WTC11 (cell line): ENCODE measurements at regions not wholly inside any gene's neighbourhood (a gene's known extent, or its start where the extent isn't known, plus 50 kb on each side); places are given as distances from the start of the nearest gene placed in this dataset.

ENCODE experiments used
- ATAC-seq: fragments of 200-7000 bp; cut with Tn5 transposase; 2 replicates; pipeline ENCODE4 v1.10.0; 2021; ENCODE audit warnings: mild to moderate bottlenecking, moderate library complexity
- CTCF ChIA-PET: fragments of 300-600 bp; sonication (Branson Sonifier 250); formaldehyde crosslinking; loops from one replicate; lab custom pipeline; 2021; ENCODE audit warnings: antibody characterized with exemption; lab: Charles Lee
- POLR2A ChIA-PET: fragments of 350-600 bp; sonication (Branson Sonifier 250); formaldehyde crosslinking; loops from one replicate; lab custom pipeline; 2021; ENCODE audit warnings: antibody characterized with exemption; lab: Charles Lee
- DNase-seq: peaks from one replicate; pipeline ENCODE4 v3.0.0; 2021; ENCODE audit warnings: low spot score
- H3K27ac Mint-ChIP-seq: 2 replicates; pipeline ENCODE4 v1.8.0; 2021; ENCODE audit warnings: mixed read lengths
- H3K27me3 Mint-ChIP-seq: 2 replicates; pipeline ENCODE4 v1.8.0; 2021; ENCODE audit warnings: low read depth, mild to moderate bottlenecking, moderate library complexity, mixed read lengths
- H3K36me3 Mint-ChIP-seq: 2 replicates; pipeline ENCODE4 v1.8.0; 2021; ENCODE audit warnings: mixed read lengths
- H3K4me1 Mint-ChIP-seq: 2 replicates; pipeline ENCODE4 v1.8.0; 2022; ENCODE audit warnings: mixed read lengths
- H3K4me3 Mint-ChIP-seq: 2 replicates; pipeline ENCODE4 v1.8.0; 2021; ENCODE audit warnings: mild to moderate bottlenecking, moderate library complexity, mixed read lengths
- H3K9me3 Mint-ChIP-seq: 2 replicates; pipeline ENCODE4 v1.8.0; 2021; ENCODE audit warnings: mixed read lengths
- ARID4B ChIP-seq: sonication (generic); formaldehyde crosslinking; IDR thresholded peaks from 2 replicates; pipeline ENCODE4 v1.8.0; 2023; ENCODE audit warnings: missing genetic modification reagents, mild to moderate bottlenecking, borderline replicate concordance
- ATF6 ChIP-seq: sonication (generic); formaldehyde crosslinking; IDR thresholded peaks from 2 replicates; pipeline ENCODE4 v1.8.1; 2023; ENCODE audit warnings: mild to moderate bottlenecking, missing genetic modification reagents
- CREM ChIP-seq: sonication (generic); formaldehyde crosslinking; IDR thresholded peaks from 2 replicates; pipeline ENCODE4 v1.8.1; 2022; ENCODE audit warnings: mild to moderate bottlenecking, missing genetic modification reagents, moderate library complexity
- E2F4 ChIP-seq: sonication (generic); formaldehyde crosslinking; IDR thresholded peaks from 2 replicates; pipeline ENCODE4 v1.8.1; 2022; ENCODE audit warnings: low read depth, mild to moderate bottlenecking, moderate library complexity, missing genetic modification reagents, borderline replicate concordance
- GTF2I ChIP-seq: fragments of 250-450 bp; sonication (Bioruptor Pico); conservative IDR thresholded peaks from 2 replicates; pipeline ENCODE4 v1.4.0; 2021; ENCODE audit warnings: mild to moderate bottlenecking
- JAZF1 ChIP-seq: fragments of 250-450 bp; sonication (Bioruptor Pico); IDR thresholded peaks from 2 replicates; pipeline ENCODE4 v1.9.0; 2021; ENCODE audit warnings: moderate library complexity, mild to moderate bottlenecking, inconsistent platforms
- MAX ChIP-seq: sonication (generic); formaldehyde crosslinking; IDR thresholded peaks from 2 replicates; pipeline ENCODE4 v1.8.0; 2022; ENCODE audit warnings: mild to moderate bottlenecking, missing genetic modification reagents
- NFE2L1 ChIP-seq: sonication (generic); formaldehyde crosslinking; IDR thresholded peaks from 2 replicates; pipeline ENCODE4 v1.8.1; 2023; ENCODE audit warnings: missing genetic modification reagents
- OVOL2 ChIP-seq: fragments of 250-450 bp; sonication (Bioruptor Pico); IDR thresholded peaks from 2 replicates; pipeline ENCODE4 v1.9.0; 2021; ENCODE audit warnings: mild to moderate bottlenecking, borderline replicate concordance
- SMAD4 ChIP-seq: sonication (generic); formaldehyde crosslinking; IDR thresholded peaks from 2 replicates; pipeline ENCODE4 v1.8.0; 2022; ENCODE audit warnings: mild to moderate bottlenecking, missing genetic modification reagents
- STAT6 ChIP-seq: sonication (generic); formaldehyde crosslinking; conservative IDR thresholded peaks from 2 replicates; pipeline ENCODE4 v1.8.1; 2023; ENCODE audit warnings: mild to moderate bottlenecking, low read depth, missing genetic modification reagents, moderate library complexity
- ZBTB21 ChIP-seq: sonication (generic); formaldehyde crosslinking; IDR thresholded peaks from 2 replicates; pipeline ENCODE4 v1.8.1; 2023; ENCODE audit warnings: mild to moderate bottlenecking, missing genetic modification reagents, borderline replicate concordance
- ZNF138 ChIP-seq: sonication (generic); formaldehyde crosslinking; conservative IDR thresholded peaks from 2 replicates; pipeline ENCODE4 v1.8.1; 2022; ENCODE audit warnings: mild to moderate bottlenecking, moderate library complexity, missing genetic modification reagents
- ZNF317 ChIP-seq: sonication (generic); formaldehyde crosslinking; IDR thresholded peaks from 2 replicates; pipeline ENCODE4 v1.8.1; 2023; ENCODE audit warnings: low read depth, mild to moderate bottlenecking, moderate library complexity, missing genetic modification reagents, borderline replicate concordance
- ZNF532 ChIP-seq: fragments of 250-450 bp; sonication (Bioruptor Pico); IDR thresholded peaks from 2 replicates; pipeline ENCODE4 v1.9.0; 2021; ENCODE audit warnings: mild to moderate bottlenecking, borderline replicate concordance
- ZSCAN18 ChIP-seq: fragments of 250-450 bp; sonication (Bioruptor Pico); IDR thresholded peaks from 2 replicates; pipeline ENCODE4 v2.1.2; 2022; ENCODE audit warnings: mild to moderate bottlenecking, moderate library complexity

- TF ChIP-seq ZNF532 (CRISPR knock-in tag): no peak
- no peak for TF ChIP-seq ZBTB21 (CRISPR knock-in tag)
- TF ChIP-seq JAZF1 (CRISPR knock-in tag): no peak
- no peak for TF ChIP-seq ATF6 (CRISPR knock-in tag)
- no peak for TF ChIP-seq GTF2I
- no peak for TF ChIP-seq CREM
- no peak for TF ChIP-seq MAX
- no peak for TF ChIP-seq ZNF317
- no peak for TF ChIP-seq OVOL2
- TF ChIP-seq ZSCAN18 (CRISPR knock-in tag): no peak
- TF ChIP-seq STAT6 (CRISPR knock-in tag): no peak
- no peak for TF ChIP-seq ZNF138 (CRISPR knock-in tag)
- TF ChIP-seq NFE2L1: no peak
- no peak for TF ChIP-seq SMAD4
- TF ChIP-seq E2F4: no peak
- TF ChIP-seq ARID4B (CRISPR knock-in tag): no peak
- H3K4me1 Mint-ChIP-seq: no peaks in the 10 kb centered on the region
- H3K36me3 Mint-ChIP-seq: no peaks in the 10 kb centered on the region
- DNase-seq: no peak
- POLR2A ChIA-PET: no interaction called here
- ATAC-seq: no peak
- peak overlapping the region; percentile 25; the same call in 1 of the 2 replicates for H3K27ac Mint-ChIP-seq
- CTCF ChIA-PET: no interaction called here
- peaks cover 3% of the 10 kb centered on the region; the same call in 1 of the 2 replicates for H3K9me3 Mint-ChIP-seq
- H3K4me3 Mint-ChIP-seq: no peak overlapping the region
- H3K27me3 Mint-ChIP-seq: no peaks in the 10 kb centered on the region
Observed at GRCh38 chr6:51352506-51353029, 533.9 kb downstream of the TFAP2B start.
